SU-DHL-6 (cell line): ENCODE measurements at regions not wholly inside any gene's neighbourhood (a gene's known extent, or its start where the extent isn't known, plus 50 kb on each side); places are given as distances from the start of the nearest gene placed in this dataset.
"Not testable (repeated sequence)": the region's sequence is repeated elsewhere in the genome, so short reads cannot be mapped to it uniquely, and the experiment has no call there.

ENCODE experiments used
- EZH2phosphoT487 ChIP-seq: fragments of 200-600 bp; sonication (generic), shearing (Covaris generic); conservative IDR thresholded peaks from 2 replicates; pipeline ENCODE4 v1.6.1; 2018; ENCODE audit warnings: mild to moderate bottlenecking, antibody characterized with exemption, low read length, moderate library complexity, mixed read lengths
- TF ChIP-seq, protein P1 (sequence below): fragments of 200-600 bp; sonication (generic); IDR thresholded peaks from one replicate; pipeline ENCODE4 v1.5.1; 2017; ENCODE audit warnings: antibody characterized with exemption, mild to moderate bottlenecking, low read length, moderate library complexity; ENCODE audit not compliant: insufficient read depth, poor library complexity, severe bottlenecking

GRCh38 chr2:144903045-144903444 lies 383.1 kb upstream of the ZEB2 start:
- TF ChIP-seq, protein P1, sequence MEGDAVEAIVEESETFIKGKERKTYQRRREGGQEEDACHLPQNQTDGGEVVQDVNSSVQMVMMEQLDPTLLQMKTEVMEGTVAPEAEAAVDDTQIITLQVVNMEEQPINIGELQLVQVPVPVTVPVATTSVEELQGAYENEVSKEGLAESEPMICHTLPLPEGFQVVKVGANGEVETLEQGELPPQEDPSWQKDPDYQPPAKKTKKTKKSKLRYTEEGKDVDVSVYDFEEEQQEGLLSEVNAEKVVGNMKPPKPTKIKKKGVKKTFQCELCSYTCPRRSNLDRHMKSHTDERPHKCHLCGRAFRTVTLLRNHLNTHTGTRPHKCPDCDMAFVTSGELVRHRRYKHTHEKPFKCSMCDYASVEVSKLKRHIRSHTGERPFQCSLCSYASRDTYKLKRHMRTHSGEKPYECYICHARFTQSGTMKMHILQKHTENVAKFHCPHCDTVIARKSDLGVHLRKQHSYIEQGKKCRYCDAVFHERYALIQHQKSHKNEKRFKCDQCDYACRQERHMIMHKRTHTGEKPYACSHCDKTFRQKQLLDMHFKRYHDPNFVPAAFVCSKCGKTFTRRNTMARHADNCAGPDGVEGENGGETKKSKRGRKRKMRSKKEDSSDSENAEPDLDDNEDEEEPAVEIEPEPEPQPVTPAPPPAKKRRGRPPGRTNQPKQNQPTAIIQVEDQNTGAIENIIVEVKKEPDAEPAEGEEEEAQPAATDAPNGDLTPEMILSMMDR: not testable (repeated sequence)
- not testable (repeated sequence) for TF ChIP-seq EZH2phosphoT487
